ENCODE measurements at regions not wholly inside any gene's neighbourhood (a gene's known extent, or its start where the extent isn't known, plus 50 kb on each side); places are given as distances from the start of the nearest gene placed in this dataset.

DNA sequence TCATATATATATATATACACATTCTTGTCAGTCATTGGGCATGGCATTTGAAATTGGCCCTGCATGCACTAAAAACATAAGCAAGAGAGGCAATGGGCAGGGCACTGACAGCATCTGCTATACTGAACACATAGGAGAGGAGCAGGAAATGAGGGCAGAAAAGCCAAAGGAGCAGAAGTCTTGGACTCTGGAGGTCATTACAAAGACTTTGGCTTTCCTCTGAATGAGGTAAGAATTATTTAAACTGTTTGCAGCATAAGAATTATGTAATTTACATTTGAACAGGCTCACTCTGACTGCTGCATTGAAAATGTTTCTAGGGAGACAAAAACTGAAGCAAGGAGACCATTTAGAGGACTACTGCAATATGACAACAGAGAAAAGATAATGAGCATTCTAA lies 396.5 kb downstream of the PRDM5 start:
- DNase-seq (ENCODE audit: low read depth) = no peak

DNA sequence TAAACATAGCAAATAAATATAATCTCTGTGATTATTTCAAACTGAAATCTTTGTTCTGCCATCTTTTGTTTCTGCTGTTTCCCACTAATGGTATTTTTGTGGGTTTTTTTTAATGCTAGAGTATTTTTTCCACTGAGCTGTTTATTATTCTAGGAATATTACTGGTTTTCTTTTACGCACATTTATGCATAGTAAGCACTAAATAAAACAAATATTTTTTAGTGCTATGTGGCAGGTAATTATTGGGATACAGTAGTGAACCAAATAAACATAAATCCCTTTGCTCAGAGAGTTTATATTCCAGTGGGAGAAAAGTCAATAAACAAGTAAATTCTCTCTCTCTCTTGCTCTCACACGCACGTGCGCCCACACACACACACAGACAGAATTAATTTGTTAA lies 397.4 kb downstream of the PRDM5 start:
- no peak for DNase-seq (ENCODE audit: low read depth)

DNA sequence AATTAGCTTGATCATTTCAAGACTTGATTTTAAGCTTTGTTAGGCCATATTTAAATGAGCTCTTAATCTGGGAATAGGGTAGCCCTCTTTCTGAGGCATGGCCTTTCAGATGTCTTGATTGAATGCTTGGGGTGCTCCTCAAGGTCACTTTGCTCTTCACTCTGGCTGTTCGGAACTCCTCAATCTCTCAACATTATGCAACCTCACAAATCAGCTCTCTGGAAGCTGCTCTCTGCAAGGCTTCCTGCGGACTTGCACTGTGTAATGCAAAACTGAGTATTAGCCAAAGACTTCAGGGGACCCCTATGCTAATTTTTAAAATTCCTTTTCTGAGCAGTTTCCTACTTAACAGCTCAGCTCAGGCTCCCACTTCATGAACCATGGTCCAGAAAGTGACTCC lies 398.3 kb downstream of the PRDM5 start:
- no peak for DNase-seq (ENCODE audit: low read depth)

DNA sequence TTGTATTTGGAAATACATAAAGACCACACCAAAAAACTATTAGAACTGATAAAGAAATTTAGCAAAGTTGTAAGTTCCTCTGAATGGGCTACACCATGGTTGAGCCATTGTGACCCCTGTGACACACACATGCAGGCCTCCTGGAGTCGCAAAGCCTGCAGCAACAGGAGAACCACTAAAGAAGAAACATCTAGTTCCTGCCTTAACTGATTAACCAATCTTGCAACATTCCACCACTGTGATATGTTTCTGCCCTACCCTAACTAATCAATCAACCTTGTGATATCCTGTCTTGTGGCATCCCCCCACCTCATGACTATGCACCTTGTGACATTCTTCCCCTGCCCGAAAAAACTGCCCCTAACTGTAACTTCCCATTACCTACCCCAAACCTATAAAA lies 401.8 kb downstream of the PRDM5 start:
- DNase-seq (ENCODE audit: low read depth) = no peak

DNA sequence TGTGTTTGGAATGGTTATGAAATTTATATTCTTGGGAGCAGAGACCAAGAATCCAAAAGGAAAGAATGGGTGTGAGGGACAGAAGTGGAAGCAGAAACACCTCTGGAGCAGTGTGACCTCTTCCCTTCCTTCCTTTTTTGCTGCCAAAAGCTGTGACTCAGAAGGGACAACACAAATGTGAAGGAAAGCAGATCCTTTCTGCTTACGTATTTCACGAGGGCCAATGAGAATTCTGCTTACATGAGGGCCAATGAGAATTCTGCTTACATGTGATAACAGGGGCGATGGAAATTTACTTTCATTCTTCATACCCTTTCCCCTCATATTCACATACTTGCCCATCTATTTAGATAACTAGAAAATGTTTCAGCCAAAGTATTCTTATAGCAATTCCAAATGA lies 404.6 kb downstream of the PRDM5 start:
- peak; percentile 79 for DNase-seq (ENCODE audit: low read depth)

DNA sequence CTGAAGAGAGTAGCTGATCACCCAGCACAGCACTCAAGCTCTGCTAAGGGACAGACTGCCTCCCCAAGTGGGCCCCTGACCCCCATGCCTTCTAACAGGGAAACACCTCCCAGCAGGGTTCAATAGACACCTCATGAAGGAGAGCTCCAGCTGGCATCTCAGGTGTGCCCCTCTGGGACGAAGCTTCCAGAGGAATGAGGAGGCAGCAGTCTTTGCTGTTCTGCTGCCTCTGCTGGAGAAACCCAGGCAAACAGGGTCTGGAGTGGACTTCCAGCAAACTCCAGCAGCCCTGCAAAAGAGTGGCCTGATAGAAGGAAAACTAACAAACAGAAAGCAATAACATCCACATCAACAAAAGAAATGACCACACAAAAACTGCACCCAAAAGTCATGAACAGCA lies 412.8 kb downstream of the PRDM5 start:
- no peak for DNase-seq (ENCODE audit: low read depth)

DNA sequence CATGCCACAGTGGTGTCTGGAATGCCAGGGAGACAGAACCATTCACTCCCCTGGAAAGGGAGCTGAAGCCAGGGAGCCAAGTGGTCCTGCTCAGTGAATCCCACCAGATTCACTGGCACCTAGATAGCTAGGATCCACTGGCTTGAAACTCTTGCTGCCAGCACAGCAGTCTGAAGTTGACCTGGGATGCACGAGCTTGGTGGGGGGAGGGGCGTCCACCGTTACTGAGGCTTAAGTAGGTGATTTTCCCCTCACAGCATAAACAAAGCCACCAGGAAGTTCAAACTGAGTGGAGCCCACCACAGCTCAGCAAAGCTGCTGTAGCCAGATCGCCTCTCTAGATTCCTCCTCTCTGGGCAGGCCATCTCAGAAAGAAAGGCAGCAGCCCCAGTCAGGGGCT lies 413.3 kb downstream of the PRDM5 start:
- DNase-seq (ENCODE audit: low read depth) = no peak

DNA sequence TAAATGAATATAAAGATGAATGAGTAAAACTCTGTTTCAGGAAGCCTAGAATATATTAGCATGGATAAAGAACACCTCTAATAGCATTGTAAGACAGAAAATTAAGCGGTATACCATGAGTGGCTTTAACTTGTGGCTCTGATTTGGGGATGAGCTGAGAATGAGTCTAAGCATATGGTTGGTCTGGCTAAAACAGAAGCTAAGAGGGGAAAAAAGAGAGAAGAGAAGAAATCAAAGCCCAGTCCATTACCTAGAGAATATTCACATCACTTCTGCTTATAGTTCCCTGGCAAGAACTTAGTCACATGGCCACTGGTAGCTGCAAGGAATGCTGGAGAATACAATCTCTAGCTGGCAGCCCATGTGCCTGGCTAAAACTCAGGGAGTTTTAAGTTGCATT lies 414.5 kb downstream of the PRDM5 start:
- no peak for DNase-seq (ENCODE audit: low read depth)

DNA sequence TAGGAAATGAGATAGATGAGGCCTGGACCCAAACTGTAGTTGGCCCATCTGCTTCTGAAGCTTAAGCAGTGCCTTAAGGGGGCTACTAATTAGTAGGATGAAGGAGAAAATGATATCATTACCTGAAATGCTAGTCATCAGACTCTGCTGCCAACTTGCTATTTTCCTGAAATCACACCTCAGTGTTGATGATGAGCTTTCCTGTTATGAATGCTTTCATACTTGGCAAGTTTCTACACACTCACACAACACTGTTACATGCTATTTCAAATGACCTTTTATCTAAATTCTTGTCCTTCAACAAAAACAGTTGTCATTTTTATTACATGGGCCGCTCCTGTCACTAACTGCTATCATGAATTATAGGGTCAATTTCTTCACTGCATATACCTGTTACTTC lies 416.0 kb downstream of the PRDM5 start:
- no peak for DNase-seq (ENCODE audit: low read depth)

DNA sequence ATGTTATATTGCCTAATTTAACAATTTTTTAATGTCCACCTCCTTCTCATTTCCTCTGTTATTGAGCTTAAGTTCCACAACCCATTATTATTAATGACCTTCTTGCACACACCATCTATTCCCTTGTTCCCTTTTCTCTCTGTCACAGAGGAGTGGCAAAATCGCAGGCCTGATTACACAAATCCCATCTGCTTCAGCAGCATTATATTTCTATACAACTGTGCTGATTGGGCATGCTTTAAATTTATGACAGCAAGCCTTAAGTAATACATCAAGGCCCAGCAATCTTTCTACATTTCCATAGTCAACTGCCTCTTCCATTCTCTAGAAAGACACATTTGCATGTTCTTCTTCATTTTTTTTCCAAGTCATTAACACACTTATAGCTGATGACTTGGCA lies 423.8 kb downstream of the PRDM5 start:
- DNase-seq (ENCODE audit: low read depth) = no peak

DNA sequence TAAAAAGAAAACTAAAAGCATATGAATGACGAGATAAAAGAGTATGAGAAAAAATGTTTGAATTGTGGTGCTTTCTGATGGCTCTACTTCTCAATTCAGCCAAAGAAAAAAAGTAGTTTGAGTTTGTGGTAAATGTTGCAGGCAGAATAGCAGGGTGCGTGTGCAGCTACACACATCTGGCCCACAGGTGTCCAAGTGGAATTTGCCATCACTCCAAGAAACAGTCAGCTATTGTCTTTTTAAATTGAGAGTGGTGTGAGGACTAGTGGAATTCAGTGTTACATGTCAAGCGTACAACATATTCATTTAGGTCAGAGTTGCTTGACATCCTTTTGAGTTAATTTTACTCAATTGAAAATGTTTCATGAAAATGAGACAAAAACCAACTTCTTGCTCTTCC lies 424.8 kb upstream of the MAD2L1 start:
- DNase-seq (ENCODE audit: low read depth) = no peak

DNA sequence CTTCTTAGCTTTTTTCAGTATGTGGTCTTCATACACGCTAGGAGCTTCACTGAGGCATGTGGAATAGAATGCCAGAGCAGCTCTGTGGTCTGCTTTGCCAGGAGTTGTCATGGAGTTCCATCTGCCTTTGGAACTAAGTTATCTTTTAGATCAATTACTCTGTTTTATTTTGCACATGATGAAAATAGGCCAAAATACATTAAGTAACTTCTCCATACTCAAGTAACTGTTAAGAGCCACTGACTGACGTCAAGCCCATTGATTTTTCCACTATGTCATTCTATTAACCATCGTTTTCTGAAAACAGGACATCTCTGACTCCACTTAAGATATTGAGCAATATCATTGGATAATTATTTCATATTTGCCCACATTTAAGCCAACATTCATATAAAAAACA lies 415.1 kb upstream of the MAD2L1 start:
- DNase-seq (ENCODE audit: low read depth) = no peak

DNA sequence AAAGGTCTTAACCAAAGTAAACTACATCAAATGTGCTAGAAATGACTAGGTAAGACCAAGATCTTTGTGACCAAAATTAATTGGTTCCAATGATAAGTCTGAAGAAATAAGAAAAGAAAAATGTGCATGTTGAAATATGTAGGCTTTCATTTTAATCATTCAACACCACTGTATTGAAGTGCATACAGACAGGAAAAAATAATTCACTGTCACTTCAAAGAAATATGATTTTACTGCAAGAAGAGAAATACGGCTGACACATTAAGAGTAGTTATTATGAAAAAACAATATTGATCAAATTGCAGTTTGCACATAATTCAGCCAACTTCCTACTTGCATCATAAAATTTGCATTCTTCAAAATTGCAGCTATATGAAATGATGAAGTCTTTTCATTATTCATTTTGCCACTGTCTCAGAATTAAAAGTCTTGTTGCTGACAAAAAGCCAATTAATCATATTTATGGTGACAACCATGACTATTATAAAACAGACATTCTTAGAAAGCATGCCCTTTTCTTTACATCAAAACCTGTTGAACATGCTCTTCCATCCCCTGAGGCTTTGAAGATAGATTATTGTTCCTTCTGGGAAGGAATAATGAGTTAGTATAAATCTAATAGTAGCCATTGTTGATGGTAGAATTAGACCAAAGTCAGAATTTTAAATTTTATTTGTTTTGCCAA lies 405.9 kb upstream of the MAD2L1 start:
- DNase-seq (ENCODE audit: low read depth) = no peak

DNA sequence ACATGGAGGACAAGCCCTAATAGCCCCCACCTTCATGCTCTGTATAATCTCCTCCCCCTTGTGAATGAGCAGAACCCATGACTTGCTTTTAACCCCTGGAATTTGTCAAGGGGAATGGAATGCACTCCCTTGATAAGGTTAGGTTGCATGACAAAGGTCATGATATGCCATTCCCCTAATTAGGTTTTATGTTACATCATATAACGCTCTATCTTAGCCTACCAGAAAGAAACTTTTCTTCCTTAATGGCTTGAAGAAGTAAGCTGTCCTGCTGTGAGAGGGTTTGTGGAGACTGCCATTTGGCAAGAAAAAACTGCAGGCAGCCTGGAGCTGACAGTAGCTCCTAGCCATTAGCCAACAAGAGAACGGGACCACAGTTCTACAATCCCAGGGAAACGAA lies 399.8 kb upstream of the MAD2L1 start:
- DNase-seq (ENCODE audit: low read depth) = no peak

DNA sequence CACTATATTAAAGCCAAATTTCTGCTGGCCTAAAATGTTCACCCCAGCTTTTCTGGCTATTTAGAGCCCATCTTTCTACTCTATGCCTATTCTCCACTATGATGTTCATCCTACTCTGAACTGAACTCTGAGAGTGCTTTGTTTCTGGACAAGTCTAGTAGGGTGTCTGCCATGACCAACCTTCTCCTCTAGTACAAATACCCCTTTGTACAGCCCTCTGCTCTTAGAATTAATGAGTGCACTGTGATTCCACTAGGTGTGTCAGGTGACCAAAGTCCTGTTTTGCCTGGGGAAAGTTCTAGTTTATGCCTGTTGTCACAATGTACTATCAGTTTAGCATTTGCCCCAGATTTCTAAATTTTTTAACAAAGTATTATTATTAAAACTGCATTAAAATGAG lies 388.1 kb upstream of the MAD2L1 start:
- DNase-seq (ENCODE audit: low read depth) = no peak

DNA sequence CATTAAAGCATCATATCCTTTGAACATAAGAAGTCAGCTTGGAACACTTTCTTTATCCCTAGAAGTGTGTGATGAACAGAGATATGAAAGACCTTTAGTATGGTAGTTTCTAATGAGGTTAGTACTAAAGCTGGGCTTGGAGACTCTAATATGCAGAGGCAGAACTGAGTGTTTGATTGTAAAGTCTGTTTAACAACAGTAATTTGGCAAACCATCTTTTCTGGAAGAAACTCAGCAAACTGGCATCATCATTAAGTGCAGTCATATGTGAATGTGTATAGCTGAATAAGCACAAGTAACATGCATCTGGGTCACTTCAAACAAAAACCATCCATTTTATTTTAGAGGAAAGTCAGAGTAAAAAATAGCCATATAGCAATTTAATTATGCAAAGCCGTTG lies 385.9 kb upstream of the MAD2L1 start:
- no peak for DNase-seq (ENCODE audit: low read depth)

DNA sequence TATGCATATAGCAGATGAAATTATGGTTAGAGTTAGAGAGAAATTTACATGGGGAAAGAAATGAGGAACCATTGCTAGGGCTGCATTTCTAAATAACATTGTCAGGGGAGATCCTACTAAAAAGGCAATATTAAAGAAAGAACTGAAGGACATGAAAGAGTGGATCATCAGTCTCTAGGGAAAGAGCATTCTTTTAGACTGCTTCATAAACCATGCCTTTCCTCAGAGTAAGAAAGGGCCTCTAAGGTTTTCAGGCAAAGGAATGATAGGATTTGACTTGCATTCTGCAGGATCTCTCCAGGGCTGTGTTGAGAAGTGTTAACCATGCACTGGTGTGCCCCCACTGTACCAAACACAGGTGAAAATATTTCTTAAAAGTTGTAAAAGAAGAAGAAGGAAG lies 385.4 kb upstream of the MAD2L1 start:
- peak; percentile 27 for DNase-seq (ENCODE audit: low read depth)

DNA sequence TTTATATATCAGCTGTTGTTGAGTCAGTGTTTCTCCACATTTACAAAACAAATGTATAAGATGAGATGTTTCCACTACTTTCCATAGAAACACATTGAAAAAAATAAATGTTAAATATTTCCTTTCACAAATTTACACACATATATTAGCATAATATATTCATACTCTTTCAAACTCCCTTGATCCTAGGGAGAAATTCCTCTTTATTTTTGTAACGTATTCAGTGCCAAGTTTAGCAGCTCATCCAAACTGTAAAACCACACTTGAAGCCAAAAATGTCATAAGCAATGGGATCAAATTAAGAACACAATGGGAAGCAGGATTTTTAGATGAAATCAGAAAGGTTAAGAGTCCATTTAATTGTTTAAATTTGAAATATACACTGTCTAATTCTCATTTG lies 381.1 kb upstream of the MAD2L1 start:
- DNase-seq (ENCODE audit: low read depth) = no peak

DNA sequence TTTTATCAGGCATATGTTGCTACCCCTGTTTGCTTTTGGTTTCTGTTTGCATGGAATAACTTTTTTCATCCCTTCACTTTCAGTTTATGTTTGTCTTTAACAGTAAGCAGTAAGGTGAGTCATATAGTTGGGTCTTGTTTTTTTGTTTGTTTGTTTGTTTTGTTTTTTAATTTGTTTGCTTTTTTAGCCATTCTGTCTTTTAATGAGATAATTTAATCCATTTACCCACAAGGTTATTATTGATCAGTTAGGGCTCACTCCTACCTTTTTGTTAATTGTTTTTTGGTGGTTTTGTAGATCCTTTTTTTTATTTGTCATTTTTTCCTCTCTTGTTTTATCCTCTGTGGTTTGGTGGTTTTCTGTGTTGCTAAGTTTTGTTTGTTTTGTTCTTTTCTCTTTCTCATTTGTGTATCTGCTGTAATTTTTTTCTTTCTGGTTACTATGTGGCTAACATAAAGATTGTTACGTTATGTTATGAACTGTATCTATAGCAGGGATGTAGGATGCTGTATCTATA lies 379.5 kb upstream of the MAD2L1 start:
- peak; percentile 15 for DNase-seq (ENCODE audit: low read depth)

DNA sequence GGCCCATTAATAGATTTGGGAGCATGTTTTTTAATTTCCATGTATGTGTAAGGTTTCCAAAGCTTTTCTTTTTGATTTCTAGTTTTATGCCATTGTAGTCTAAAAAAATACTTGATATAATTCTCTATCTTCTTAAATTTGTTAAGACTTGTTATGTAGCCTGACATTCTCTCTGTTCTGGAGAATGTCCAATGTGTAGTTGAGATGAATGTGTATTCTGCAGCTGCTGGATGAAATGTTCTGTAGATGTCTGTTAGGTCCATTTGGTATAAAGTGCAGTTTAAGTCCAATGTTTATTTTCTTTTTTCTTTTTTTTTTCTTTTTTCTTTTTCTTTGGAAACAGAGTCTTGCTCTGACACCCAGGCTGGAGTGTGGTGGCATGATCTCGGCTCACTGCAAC lies 378.5 kb upstream of the MAD2L1 start:
- peak; percentile 3 for DNase-seq (ENCODE audit: low read depth)

DNA sequence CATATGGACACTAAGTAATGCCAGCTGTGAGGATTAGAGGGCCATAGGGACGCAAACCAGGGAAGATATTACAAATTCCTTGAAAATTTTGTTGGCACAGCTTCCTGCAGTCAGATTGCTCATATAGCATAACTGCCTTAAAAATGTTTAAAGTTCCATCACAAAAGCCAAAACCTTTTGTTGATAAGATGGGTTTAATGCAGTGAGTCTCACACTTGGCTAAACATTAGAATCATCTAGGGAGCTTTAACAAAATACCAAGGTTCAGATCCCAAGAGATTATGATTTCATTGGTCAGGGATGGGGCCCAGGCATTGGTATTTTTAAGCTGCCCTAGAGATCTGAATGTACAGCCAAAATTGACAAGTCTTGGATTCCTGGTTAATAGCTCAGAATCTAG lies 376.5 kb upstream of the MAD2L1 start:
- peak; percentile 40 for DNase-seq (ENCODE audit: low read depth)

DNA sequence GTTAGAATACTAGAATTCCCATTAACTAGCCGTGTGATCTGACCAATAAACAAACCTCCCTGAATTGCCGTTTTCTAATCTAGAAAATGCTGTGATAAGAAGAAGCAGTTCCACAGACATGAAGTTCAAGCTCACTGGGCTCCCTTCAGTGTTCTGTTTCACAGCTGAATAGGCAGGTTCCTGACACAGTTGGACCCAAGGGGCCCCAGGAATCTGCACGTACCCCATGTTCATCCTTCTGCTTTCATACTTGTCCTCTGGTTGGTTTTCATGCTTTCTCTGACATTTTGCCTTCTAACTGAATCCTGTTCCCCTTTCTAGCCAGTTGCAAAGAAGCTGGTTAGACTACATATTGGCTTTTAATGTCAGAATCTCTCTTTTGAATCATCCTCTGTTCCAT lies 374.1 kb upstream of the MAD2L1 start:
- DNase-seq (ENCODE audit: low read depth) = no peak

DNA sequence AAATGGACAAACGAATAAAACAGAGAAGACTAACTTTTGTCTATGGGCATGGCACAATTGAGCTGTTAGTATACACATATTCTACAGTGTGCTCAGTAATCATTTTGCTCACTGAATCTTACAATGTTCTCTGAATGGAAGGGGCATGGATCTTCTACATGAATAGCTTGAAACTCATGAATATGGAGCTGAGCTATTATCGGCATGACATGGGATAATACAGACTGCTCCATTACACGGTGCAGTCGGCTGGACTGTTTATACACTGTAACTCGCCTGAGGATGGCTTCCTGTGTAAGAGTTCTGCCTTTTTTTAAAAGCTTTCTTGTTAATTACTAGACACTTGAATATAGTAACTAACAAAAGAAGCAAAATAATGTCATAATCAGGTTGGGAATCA lies 368.5 kb upstream of the MAD2L1 start:
- DNase-seq (ENCODE audit: low read depth) = no peak

DNA sequence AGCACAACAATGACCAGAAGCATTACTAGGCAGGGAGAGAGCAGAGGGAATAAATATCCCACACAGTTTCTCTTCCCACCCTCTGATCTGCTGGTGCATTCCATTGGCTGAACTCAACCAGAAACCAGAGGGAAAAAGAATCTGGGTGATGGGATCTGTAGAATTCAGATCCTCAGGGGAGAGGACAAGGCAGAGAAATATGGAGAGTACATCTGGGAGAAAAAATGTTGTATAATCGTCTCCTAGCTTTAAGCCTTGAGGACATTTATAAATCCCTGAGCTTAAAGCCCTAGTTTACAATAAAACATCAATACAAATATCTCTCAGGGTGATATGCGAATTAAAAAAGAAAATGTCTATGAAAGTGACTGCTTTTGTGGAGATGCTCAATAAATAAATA lies 368.1 kb upstream of the MAD2L1 start:
- no peak for DNase-seq (ENCODE audit: low read depth)
